ENCODE measurements at regions not wholly inside any gene's neighbourhood (a gene's known extent, or its start where the extent isn't known, plus 50 kb on each side); places are given as distances from the start of the nearest gene placed in this dataset.

GRCh38 chr13:83499286-83499685 is 383.0 kb downstream of the SLITRK1 start:
- Histone ChIP-seq H3K4me3 (ENCODE audit: low read depth, low read length) (no peak overlapping the region), H3K27ac (ENCODE audit: low read depth, low read length) (peak overlapping the region; percentile 8; the same call in 1 of the 2 replicates), H3K27me3 (ENCODE audit: insufficient read depth, low read length) (no peaks in the 10 kb centered on the region), H3K79me2 (ENCODE audit: control insufficient read depth, insufficient read depth, low read length, unreplicated experiment) (no peaks in the 10 kb centered on the region), H3K36me3 (ENCODE audit: insufficient read depth, low read length) (no peaks in the 10 kb centered on the region), H3K4me1 (ENCODE audit: control insufficient read depth, insufficient read depth, low read length, unreplicated experiment) (peaks cover 7% of the 10 kb centered on the region), H2AFZ (ENCODE audit: low read length, unreplicated experiment) (no peak overlapping the region)

GRCh38 chr13:83498481-83499190 is 383.6 kb downstream of the SLITRK1 start:
- H2AFZ ChIP-seq (ENCODE audit: low read length, unreplicated experiment) = no peak overlapping the region
- H3K27ac ChIP-seq (ENCODE audit: low read depth, low read length) = peak overlapping the region; percentile 8; the same call in 1 of the 2 replicates
- H3K4me3 ChIP-seq (ENCODE audit: low read depth, low read length) = no peak overlapping the region
- peaks cover 7% of the 10 kb centered on the region for H3K4me1 ChIP-seq (ENCODE audit: control insufficient read depth, insufficient read depth, low read length, unreplicated experiment)
- no peaks in the 10 kb centered on the region for H3K27me3 ChIP-seq (ENCODE audit: insufficient read depth, low read length)
- H3K36me3 ChIP-seq (ENCODE audit: insufficient read depth, low read length) = no peaks in the 10 kb centered on the region
- H3K79me2 ChIP-seq (ENCODE audit: control insufficient read depth, insufficient read depth, low read length, unreplicated experiment) = no peaks in the 10 kb centered on the region

- Histone ChIP-seq H2AFZ (ENCODE audit: low read length, unreplicated experiment) (no peak overlapping the region), H3K27ac (ENCODE audit: low read depth, low read length) (0 out of 2 replicates have a peak overlapping the region, but pooled peaks have one; percentile 2), H3K4me3 (ENCODE audit: low read depth, low read length) (no peak overlapping the region), H3K4me1 (ENCODE audit: control insufficient read depth, insufficient read depth, low read length, unreplicated experiment) (peaks cover 3% of the 10 kb centered on the region), H3K27me3 (ENCODE audit: insufficient read depth, low read length) (no peaks in the 10 kb centered on the region), H3K36me3 (ENCODE audit: insufficient read depth, low read length) (no peaks in the 10 kb centered on the region), H3K79me2 (ENCODE audit: control insufficient read depth, insufficient read depth, low read length, unreplicated experiment) (no peaks in the 10 kb centered on the region)
Observed at GRCh38 chr13:83498045-83498444, 384.2 kb downstream of the SLITRK1 start.

GRCh38 chr13:83496501-83496900 is 385.8 kb downstream of the SLITRK1 start:
- Histone ChIP-seq H3K79me2 (ENCODE audit: control insufficient read depth, insufficient read depth, low read length, unreplicated experiment) (no peaks in the 10 kb centered on the region), H2AFZ (ENCODE audit: low read length, unreplicated experiment) (no peak overlapping the region), H3K4me3 (ENCODE audit: low read depth, low read length) (no peak overlapping the region), H3K4me1 (ENCODE audit: control insufficient read depth, insufficient read depth, low read length, unreplicated experiment) (no peaks in the 10 kb centered on the region), H3K27ac (ENCODE audit: low read depth, low read length) (no peak overlapping the region), H3K27me3 (ENCODE audit: insufficient read depth, low read length) (no peaks in the 10 kb centered on the region), H3K36me3 (ENCODE audit: insufficient read depth, low read length) (no peaks in the 10 kb centered on the region)

GRCh38 chr13:83485101-83485500 is 397.2 kb downstream of the SLITRK1 start:
- Histone ChIP-seq H3K27ac (ENCODE audit: low read depth, low read length) (no peak overlapping the region), H3K79me2 (ENCODE audit: control insufficient read depth, insufficient read depth, low read length, unreplicated experiment) (no peaks in the 10 kb centered on the region), H3K4me1 (ENCODE audit: control insufficient read depth, insufficient read depth, low read length, unreplicated experiment) (no peaks in the 10 kb centered on the region), H3K4me3 (ENCODE audit: low read depth, low read length) (no peak overlapping the region), H3K36me3 (ENCODE audit: insufficient read depth, low read length) (no peaks in the 10 kb centered on the region), H3K27me3 (ENCODE audit: insufficient read depth, low read length) (no peaks in the 10 kb centered on the region), H2AFZ (ENCODE audit: low read length, unreplicated experiment) (no peak overlapping the region)

- no peak overlapping the region for H2AFZ ChIP-seq (ENCODE audit: low read length, unreplicated experiment)
- no peaks in the 10 kb centered on the region for H3K27me3 ChIP-seq (ENCODE audit: insufficient read depth, low read length)
- no peak overlapping the region for H3K4me3 ChIP-seq (ENCODE audit: low read depth, low read length)
Observed at GRCh38 chr13:83471011-83471410, 411.3 kb downstream of the SLITRK1 start.

GRCh38 chr13:83470133-83470797 is 412.0 kb downstream of the SLITRK1 start:
- no peaks in the 10 kb centered on the region for H3K4me1 ChIP-seq (ENCODE audit: control insufficient read depth, insufficient read depth, low read length, unreplicated experiment)
- H3K36me3 ChIP-seq (ENCODE audit: insufficient read depth, low read length) = no peaks in the 10 kb centered on the region
- H3K27me3 ChIP-seq (ENCODE audit: insufficient read depth, low read length) = no peaks in the 10 kb centered on the region
- no peak overlapping the region for H3K27ac ChIP-seq (ENCODE audit: low read depth, low read length)
- no peak overlapping the region for H3K4me3 ChIP-seq (ENCODE audit: low read depth, low read length)
- no peaks in the 10 kb centered on the region for H3K79me2 ChIP-seq (ENCODE audit: control insufficient read depth, insufficient read depth, low read length, unreplicated experiment)
- peak overlapping the region; percentile 32 for H2AFZ ChIP-seq (ENCODE audit: low read length, unreplicated experiment)

More at GRCh38 chr13:83471011-83471410, 411.3 kb downstream of the SLITRK1 start:
- H3K27ac ChIP-seq (ENCODE audit: low read depth, low read length) = no peak overlapping the region
- H3K4me1 ChIP-seq (ENCODE audit: control insufficient read depth, insufficient read depth, low read length, unreplicated experiment) = no peaks in the 10 kb centered on the region
- no peaks in the 10 kb centered on the region for H3K36me3 ChIP-seq (ENCODE audit: insufficient read depth, low read length)
- no peaks in the 10 kb centered on the region for H3K79me2 ChIP-seq (ENCODE audit: control insufficient read depth, insufficient read depth, low read length, unreplicated experiment)

- H3K79me2 ChIP-seq (ENCODE audit: control insufficient read depth, insufficient read depth, low read length, unreplicated experiment) = no peaks in the 10 kb centered on the region
- H3K36me3 ChIP-seq (ENCODE audit: insufficient read depth, low read length) = no peaks in the 10 kb centered on the region
- no peaks in the 10 kb centered on the region for H3K27me3 ChIP-seq (ENCODE audit: insufficient read depth, low read length)
- peaks cover 9% of the 10 kb centered on the region for H3K4me1 ChIP-seq (ENCODE audit: control insufficient read depth, insufficient read depth, low read length, unreplicated experiment)
- H3K4me3 ChIP-seq (ENCODE audit: low read depth, low read length) = no peak overlapping the region
- no peak overlapping the region for H2AFZ ChIP-seq (ENCODE audit: low read length, unreplicated experiment)
- no peak overlapping the region for H3K27ac ChIP-seq (ENCODE audit: low read depth, low read length)
Observed at GRCh38 chr13:83453723-83454122, 428.6 kb downstream of the SLITRK1 start.

GRCh38 chr13:83453300-83453699 is 429.0 kb downstream of the SLITRK1 start:
- Histone ChIP-seq H3K27me3 (ENCODE audit: insufficient read depth, low read length) (no peaks in the 10 kb centered on the region), H3K27ac (ENCODE audit: low read depth, low read length) (no peak overlapping the region), H3K79me2 (ENCODE audit: control insufficient read depth, insufficient read depth, low read length, unreplicated experiment) (no peaks in the 10 kb centered on the region), H2AFZ (ENCODE audit: low read length, unreplicated experiment) (no peak overlapping the region), H3K4me3 (ENCODE audit: low read depth, low read length) (no peak overlapping the region), H3K36me3 (ENCODE audit: insufficient read depth, low read length) (no peaks in the 10 kb centered on the region), H3K4me1 (ENCODE audit: control insufficient read depth, insufficient read depth, low read length, unreplicated experiment) (peaks cover 9% of the 10 kb centered on the region)

GRCh38 chr13:83452292-83452950 is 429.9 kb downstream of the SLITRK1 start:
- Histone ChIP-seq H3K79me2 (ENCODE audit: control insufficient read depth, insufficient read depth, low read length, unreplicated experiment) (no peaks in the 10 kb centered on the region), H3K27me3 (ENCODE audit: insufficient read depth, low read length) (no peaks in the 10 kb centered on the region), H3K27ac (ENCODE audit: low read depth, low read length) (no peak overlapping the region), H3K4me1 (ENCODE audit: control insufficient read depth, insufficient read depth, low read length, unreplicated experiment) (peaks cover 9% of the 10 kb centered on the region), H2AFZ (ENCODE audit: low read length, unreplicated experiment) (no peak overlapping the region), H3K4me3 (ENCODE audit: low read depth, low read length) (no peak overlapping the region), H3K36me3 (ENCODE audit: insufficient read depth, low read length) (no peaks in the 10 kb centered on the region)

Measured in ACC112 (cell line).